KG1 (cell line): ENCODE measurements at regions not wholly inside any gene's neighbourhood (a gene's known extent, or its start where the extent isn't known, plus 50 kb on each side); places are given as distances from the start of the nearest gene placed in this dataset.

Experiments
- DNase-seq: peaks from one replicate; lab custom pipeline; 2025; lab: John Stamatoyannopoulos, UW

GRCh38 chr5:82807021-82807420 lies 270.2 kb downstream of the TMEM167A start:
- no peak for DNase-seq

GRCh38 chr5:82806513-82806912 lies 270.7 kb downstream of the TMEM167A start:
- no peak for DNase-seq

GRCh38 chr5:82804155-82804690 lies 273.0 kb downstream of the TMEM167A start:
- no peak for DNase-seq

- no peak for DNase-seq
Measured at GRCh38 chr5:82802954-82803353, 274.2 kb downstream of the TMEM167A start.

GRCh38 chr5:82800826-82801225 lies 276.4 kb downstream of the TMEM167A start:
- no peak for DNase-seq

- DNase-seq, result no peak
Measured at GRCh38 chr5:82799361-82800077, 277.7 kb downstream of the TMEM167A start.

- DNase-seq, result no peak
Measured at GRCh38 chr5:82798676-82799075, 278.5 kb downstream of the TMEM167A start.

GRCh38 chr5:82796643-82797416 lies 280.4 kb downstream of the TMEM167A start:
- no peak for DNase-seq

- DNase-seq, result no peak
Measured at GRCh38 chr5:82794876-82795275, 282.3 kb downstream of the TMEM167A start.

GRCh38 chr5:82793808-82794419 lies 283.3 kb downstream of the TMEM167A start:
- no peak for DNase-seq

- DNase-seq, result no peak
Measured at GRCh38 chr5:82792096-82792495, 285.1 kb downstream of the TMEM167A start.

- no peak for DNase-seq
Measured at GRCh38 chr5:82789095-82789494, 288.1 kb downstream of the TMEM167A start.

- no peak for DNase-seq
Measured at GRCh38 chr5:82786748-82787147, 290.4 kb downstream of the TMEM167A start.

GRCh38 chr5:82785882-82786509 lies 291.2 kb downstream of the TMEM167A start:
- no peak for DNase-seq

- DNase-seq, result no peak
Measured at GRCh38 chr5:82785456-82785855, 291.7 kb downstream of the TMEM167A start.

- DNase-seq, result no peak
Measured at GRCh38 chr5:82784521-82784920, 292.7 kb downstream of the TMEM167A start.

- no peak for DNase-seq
Measured at GRCh38 chr5:82777106-82777505, 300.1 kb downstream of the TMEM167A start.

GRCh38 chr5:82772281-82772680 lies 304.9 kb downstream of the TMEM167A start:
- no peak for DNase-seq

- no peak for DNase-seq
Measured at GRCh38 chr5:82766206-82766605, 311.0 kb downstream of the TMEM167A start.

- DNase-seq, result no peak
Measured at GRCh38 chr5:82765765-82766164, 311.4 kb downstream of the TMEM167A start.

GRCh38 chr5:82760856-82761255 lies 316.3 kb downstream of the TMEM167A start:
- no peak for DNase-seq

- no peak for DNase-seq
Measured at GRCh38 chr5:82758881-82759280, 318.3 kb downstream of the TMEM167A start.
